ENCODE measurements at regions not wholly inside any gene's neighbourhood (a gene's known extent, or its start where the extent isn't known, plus 50 kb on each side); places are given as distances from the start of the nearest gene placed in this dataset.

- POLR2A ChIA-PET: no interaction called here
- no peak for DNase-seq (ENCODE audit: low read depth, low spot score)
- no peak overlapping the region for H3K4me3 ChIP-seq (ENCODE audit: low read depth, low read length)
- no peak for TF ChIP-seq CTCF (IDR thresholded peaks at IDR 0.05; ENCODE audit: insufficient read depth, low read length, missing control alignments)
- CTCF ChIA-PET: no interaction called here
These were observed 1490.0 kb upstream of the GBE1 start for GRCh38 chr3:83251490-83251889.

GRCh38 chr3:83250613-83251012 lies 1489.2 kb upstream of the GBE1 start:
- ChIA-PET POLR2A (no interaction called here), CTCF (no interaction called here)
- no peak for TF ChIP-seq CTCF (IDR thresholded peaks at IDR 0.05; ENCODE audit: insufficient read depth, low read length, missing control alignments)
- no peak for DNase-seq (ENCODE audit: low read depth, low spot score)
- no peak overlapping the region for H3K4me3 ChIP-seq (ENCODE audit: low read depth, low read length)

- TF ChIP-seq CTCF (IDR thresholded peaks at IDR 0.05; ENCODE audit: insufficient read depth, low read length, missing control alignments): no peak
- POLR2A ChIA-PET: no interaction called here
- CTCF ChIA-PET: no interaction called here
- H3K4me3 ChIP-seq (ENCODE audit: low read depth, low read length): no peak overlapping the region
- no peak for DNase-seq (ENCODE audit: low read depth, low spot score)
These were observed 1487.0 kb upstream of the GBE1 start for GRCh38 chr3:83248454-83248853.

GRCh38 chr3:83235180-83235814 lies 1473.9 kb upstream of the GBE1 start:
- POLR2A ChIA-PET: no interaction called here
- DNase-seq (ENCODE audit: low read depth, low spot score): no peak
- no peak for TF ChIP-seq CTCF (IDR thresholded peaks at IDR 0.05; ENCODE audit: insufficient read depth, low read length, missing control alignments)
- CTCF ChIA-PET: no interaction called here
- H3K4me3 ChIP-seq (ENCODE audit: low read depth, low read length): no peak overlapping the region

- no peak for DNase-seq (ENCODE audit: low read depth, low spot score)
- TF ChIP-seq CTCF (IDR thresholded peaks at IDR 0.05; ENCODE audit: insufficient read depth, low read length, missing control alignments): no peak
- H3K4me3 ChIP-seq (ENCODE audit: low read depth, low read length): no peak overlapping the region
- ChIA-PET POLR2A (no interaction called here), CTCF (no interaction called here)
These were observed 1472.3 kb upstream of the GBE1 start for GRCh38 chr3:83233715-83234114.

GRCh38 chr3:83230841-83231240 lies 1469.4 kb upstream of the GBE1 start:
- ChIA-PET CTCF (no interaction called here), POLR2A (no interaction called here)
- no peak overlapping the region for H3K4me3 ChIP-seq (ENCODE audit: low read depth, low read length)
- TF ChIP-seq CTCF (IDR thresholded peaks at IDR 0.05; ENCODE audit: insufficient read depth, low read length, missing control alignments): no peak
- no peak for DNase-seq (ENCODE audit: low read depth, low spot score)
